Endodermal cell (in vitro differentiated cells): ENCODE measurements at regions not wholly inside any gene's neighbourhood (a gene's known extent, or its start where the extent isn't known, plus 50 kb on each side); places are given as distances from the start of the nearest gene placed in this dataset.
A peak's percentile ranks its signal among the peaks of the same experiment; 100 is the strongest.

Experiments
- DNase-seq: peaks from one replicate; pipeline ENCODE4 v3.0.0-alpha.2; 2017
- H3K27ac ChIP-seq: 2 replicates; pipeline ENCODE4 v1.5.1; 2013; ENCODE audit warnings: mild to moderate bottlenecking, low read depth, low read length, moderate library complexity
- H3K27me3 ChIP-seq: 2 replicates; pipeline ENCODE4 v1.6.1; 2013; ENCODE audit warnings: mild to moderate bottlenecking, low read length, moderate library complexity; ENCODE audit not compliant: insufficient read depth, control insufficient read depth, poor library complexity, severe bottlenecking
- H3K36me3 ChIP-seq: 2 replicates; pipeline ENCODE4 v1.7.0; 2013; ENCODE audit warnings: mild to moderate bottlenecking, low read length, moderate library complexity; ENCODE audit not compliant: control insufficient read depth, insufficient read depth
- H3K4me1 ChIP-seq: one replicate; pipeline ENCODE4 v1.7.0; 2013; ENCODE audit warnings: low read length; ENCODE audit not compliant: control insufficient read depth, insufficient read depth
- H3K4me3 ChIP-seq: 2 replicates; pipeline ENCODE4 v1.5.1; 2013; ENCODE audit warnings: mild to moderate bottlenecking, low read length, moderate library complexity
- H3K9ac ChIP-seq: 2 replicates; pipeline ENCODE4 v1.6.1; 2013; ENCODE audit warnings: mild to moderate bottlenecking, low read length, moderate library complexity; ENCODE audit not compliant: poor library complexity, severe bottlenecking; ENCODE audit errors: extremely low read depth
- H3K9me3 ChIP-seq: 2 replicates; pipeline ENCODE4 v1.6.1; 2013; ENCODE audit warnings: mild to moderate bottlenecking, low read length, moderate library complexity; ENCODE audit not compliant: control insufficient read depth
- H3K27ac Mint-ChIP-seq: 2 replicates; pipeline ENCODE4 v1.8.0; 2020; ENCODE audit warnings: mixed read lengths
- H3K27me3 Mint-ChIP-seq: 2 replicates; pipeline ENCODE4 v1.8.0; 2021; ENCODE audit warnings: mild to moderate bottlenecking, mixed read lengths; ENCODE audit not compliant: insufficient read depth
- H3K36me3 Mint-ChIP-seq: 2 replicates; pipeline ENCODE4 v1.8.0; 2020; ENCODE audit warnings: low read depth, mixed read lengths
- H3K4me1 Mint-ChIP-seq: 2 replicates; pipeline ENCODE4 v1.8.0; 2020; ENCODE audit warnings: mixed read lengths
- H3K4me3 Mint-ChIP-seq: 2 replicates; pipeline ENCODE4 v1.8.0; 2020; ENCODE audit warnings: mild to moderate bottlenecking, moderate library complexity, mixed read lengths
- H3K9me3 Mint-ChIP-seq: 2 replicates; pipeline ENCODE4 v1.8.0; 2020; ENCODE audit warnings: mild to moderate bottlenecking, mixed read lengths
- CTCF ChIP-seq: fragments of 200-600 bp; sonication (generic); conservative IDR thresholded peaks from 2 replicates; pipeline ENCODE4 v1.5.0; 2021; ENCODE audit warnings: antibody characterized with exemption, mild to moderate bottlenecking
- WGBS, 2 experiments: methylation state at CpG; one replicate each; pipeline versions ENCODE4 v1.1.5 to v1.1.7; 2013; ENCODE audit warnings: missing lambda C conversion rate in 2 of 2, mixed read lengths in 1 of 2; ENCODE audit not compliant: insufficient coverage in 1 of 2, insufficient read length in 1 of 2; 5-methylcytosine and 5-hydroxymethylcytosine counted together

GRCh38 chr9:38339087-38339486, 53.4 kb upstream of the ALDH1B1 start:
- no peaks in the 10 kb centered on the region for H3K27me3 ChIP-seq
- Mint-ChIP-seq H3K4me3 (no peak overlapping the region), H3K36me3 (no peaks in the 10 kb centered on the region), H3K27ac (no peak overlapping the region), H3K27me3 (peaks cover 38% of the 10 kb centered on the region), H3K4me1 (peaks cover 26% of the 10 kb centered on the region), H3K9me3 (peaks cover 6% of the 10 kb centered on the region)
- H3K27ac ChIP-seq, result no peak overlapping the region
- no peak overlapping the region for H3K4me3 ChIP-seq
- H3K36me3 ChIP-seq, result no peaks in the 10 kb centered on the region
- 65 to 81% methylated on average over 3 of the region's 3 CpGs for WGBS, 2 experiments
- no peak for DNase-seq
- no peak overlapping the region for H3K9ac ChIP-seq
- peaks cover 3% of the 10 kb centered on the region for H3K4me1 ChIP-seq
- TF ChIP-seq CTCF, result no peak
- no peaks in the 10 kb centered on the region for H3K9me3 ChIP-seq

- Mint-ChIP-seq H3K4me3 (no peak overlapping the region), H3K4me1 (peaks cover 30% of the 10 kb centered on the region), H3K9me3 (peaks cover 6% of the 10 kb centered on the region), H3K27ac (no peak overlapping the region), H3K36me3 (no peaks in the 10 kb centered on the region), H3K27me3 (peaks cover 35% of the 10 kb centered on the region)
- no peak for TF ChIP-seq CTCF
- Histone ChIP-seq H3K4me1 (peaks cover 3% of the 10 kb centered on the region), H3K27ac (no peak overlapping the region), H3K4me3 (no peak overlapping the region), H3K9me3 (no peaks in the 10 kb centered on the region), H3K27me3 (no peaks in the 10 kb centered on the region), H3K36me3 (no peaks in the 10 kb centered on the region), H3K9ac (no peak overlapping the region)
- DNase-seq, result peak; percentile 29
- 81 to 95% methylated on average over 3 to 5 of the region's 5 CpGs for WGBS, 2 experiments
Observed at GRCh38 chr9:38338342-38339018, 54.0 kb upstream of the ALDH1B1 start.

- Histone ChIP-seq H3K4me3 (no peak overlapping the region), H3K27ac (no peak overlapping the region), H3K27me3 (no peaks in the 10 kb centered on the region), H3K4me1 (peaks cover 3% of the 10 kb centered on the region), H3K9ac (no peak overlapping the region), H3K36me3 (no peaks in the 10 kb centered on the region), H3K9me3 (no peaks in the 10 kb centered on the region)
- 88 to 91% methylated on average over 7 to 9 of the region's 9 CpGs for WGBS, 2 experiments
- peaks cover 6% of the 10 kb centered on the region for H3K9me3 Mint-ChIP-seq
- H3K27ac Mint-ChIP-seq, result no peak overlapping the region
- TF ChIP-seq CTCF, result no peak
- peaks cover 32% of the 10 kb centered on the region for H3K27me3 Mint-ChIP-seq
- no peak overlapping the region for H3K4me3 Mint-ChIP-seq
- peak; percentile 36 for DNase-seq
- peaks cover 34% of the 10 kb centered on the region for H3K4me1 Mint-ChIP-seq
- H3K36me3 Mint-ChIP-seq, result no peaks in the 10 kb centered on the region
Observed at GRCh38 chr9:38337706-38338264, 54.7 kb upstream of the ALDH1B1 start.
